HepG2 (cell line): ENCODE measurements at regions not wholly inside any gene's neighbourhood (a gene's known extent, or its start where the extent isn't known, plus 50 kb on each side); places are given as distances from the start of the nearest gene placed in this dataset.

Experiments used
- ATAC-seq: fragments of 200-7000 bp; cut with Tn5 transposase; 3 replicates; pipeline ENCODE4 v1.9.1; 2020; ENCODE audit warnings: mild to moderate bottlenecking, moderate library complexity
- BruUV-seq: library from RNA; stranded (reverse); fragments of 400-500 nt; replicated peaks from 2 replicates; lab custom pipeline; 2021; lab: Mats Ljungman, UMichigan
- CTCF ChIA-PET: fragments of 300-600 bp; formaldehyde crosslinking; extraction: SDS; loops from one replicate; lab custom pipeline; 2021; ENCODE audit warnings: low total read pairs, inconsistent platforms, low intra/inter-chr PET ratio; lab: Yijun Ruan, JAX
- POLR2A ChIA-PET: fragments of 350-600 bp; sonication (Branson Sonifier 250); formaldehyde crosslinking; loops from one replicate; lab custom pipeline; 2020; ENCODE audit warnings: antibody characterized with exemption, inconsistent platforms; lab: Yijun Ruan, JAX
- DNase-seq: peaks from one replicate; pipeline ENCODE4 v3.0.0-alpha.2; 2015; ENCODE audit warnings: low spot score
- FAIRE-seq: peaks from 3 replicates; lab custom pipeline; 2011; peaks lifted over from hg19 to GRCh38; lab: Jason Lieb, UNC
- H2AFZ ChIP-seq: one replicate; pipeline ENCODE4 v1.6.1; 2011; ENCODE audit warnings: low read length, inconsistent platforms
- H3K27ac ChIP-seq: fragments of 300-600 bp; 3 replicates; pipeline ENCODE4 v1.8.0; 2011; ENCODE audit warnings: mixed run types, mild to moderate bottlenecking, mixed read lengths, low read length, inconsistent platforms; ENCODE audit not compliant: insufficient read depth; ENCODE audit errors: extremely low read length
- H3K27me3 ChIP-seq, 2 experiments: fragments of 200-600 bp in 1 of 2; 2 replicates in 1 of 2; 3 replicates in 1 of 2; pipeline versions ENCODE4 v1.6.0 to v1.8.0; 2011; ENCODE audit warnings: low read length in 2 of 2, mild to moderate bottlenecking in 2 of 2, moderate library complexity in 2 of 2, inconsistent platforms in 1 of 2; ENCODE audit not compliant: insufficient read depth in 2 of 2, control insufficient read depth in 1 of 2
- H3K36me3 ChIP-seq, 2 experiments: fragments of 200-600 bp in 1 of 2; replicated peaks in 1 of 2; 2 replicates in 1 of 2; 3 replicates in 1 of 2; pipeline versions ENCODE4 v1.5.1 to v1.8.0; 2011; ENCODE audit warnings: low read length in 2 of 2, inconsistent platforms in 1 of 2; ENCODE audit not compliant: insufficient read depth in 2 of 2, control insufficient read depth in 1 of 2
- H3K4me1 ChIP-seq: 2 replicates; pipeline ENCODE4 v1.5.1; 2012; ENCODE audit warnings: low read length, inconsistent platforms; ENCODE audit not compliant: insufficient read depth
- H3K4me2 ChIP-seq: 2 replicates; pipeline ENCODE4 v1.6.0; 2011; ENCODE audit warnings: low read depth, low read length, inconsistent platforms
- H3K4me3 ChIP-seq, 3 experiments: fragments of 200-600 bp in 1 of 3; sonication (generic), shearing (Covaris generic) in 1 of 3; replicated peaks in 1 of 3; 2 replicates each; pipeline ENCODE4 v1.5.1; 2011 to 2016; ENCODE audit warnings: low read length in 3 of 3, inconsistent platforms in 2 of 3, low read depth in 2 of 3, mild to moderate bottlenecking in 2 of 3, control low read depth in 1 of 3, mixed read lengths in 1 of 3; ENCODE audit not compliant: insufficient read depth in 1 of 3
- H3K79me2 ChIP-seq: one replicate; pipeline ENCODE4 v1.6.1; 2011; ENCODE audit warnings: low read length, inconsistent platforms; ENCODE audit not compliant: insufficient read depth
- H3K9ac ChIP-seq: 2 replicates; pipeline ENCODE4 v1.6.0; 2011; ENCODE audit warnings: mild to moderate bottlenecking, low read depth, low read length, inconsistent platforms; ENCODE audit not compliant: insufficient read depth
- H3K9me3 ChIP-seq: 2 replicates; pipeline ENCODE4 v1.5.1; 2012; ENCODE audit warnings: mild to moderate bottlenecking, low read length
- H4K20me1 ChIP-seq: 2 replicates; pipeline ENCODE4 v1.6.0; 2011; ENCODE audit warnings: inconsistent platforms, mild to moderate bottlenecking, low read length, moderate library complexity; ENCODE audit not compliant: insufficient read depth
- CENPX ChIP-seq: sonication (generic); formaldehyde crosslinking; IDR thresholded peaks from 2 replicates; pipeline ENCODE4 v1.9.0; 2021; ENCODE audit warnings: mild to moderate bottlenecking, missing genetic modification reagents, moderate library complexity
- DNMT1 ChIP-seq: sonication (generic); formaldehyde crosslinking; IDR thresholded peaks from 2 replicates; pipeline ENCODE4 v1.5.1; 2020; ENCODE audit warnings: mild to moderate bottlenecking, missing genetic modification reagents
- MIXL1 ChIP-seq: IDR thresholded peaks from 2 replicates; pipeline ENCODE4 v1.6.1; 2016
- NFKBIZ ChIP-seq: IDR thresholded peaks from 2 replicates; pipeline ENCODE4 v1.6.1; 2018; ENCODE audit warnings: missing genetic modification reagents, missing compliant biosample characterization
- SRSF1 ChIP-seq: fragments of 200-400 bp; formaldehyde crosslinking; optimal IDR thresholded peaks from 2 replicates; pipeline ENCODE3; 2017; ENCODE audit warnings: mild to moderate bottlenecking, low read depth, low read length, moderate library complexity
- TFAP4 ChIP-seq: sonication (generic); IDR thresholded peaks from 2 replicates; pipeline ENCODE4 v1.6.1; 2016; ENCODE audit warnings: low read depth, borderline replicate concordance
- USF2 ChIP-seq, 2 experiments: sonication (generic) in 1 of 2; formaldehyde crosslinking in 1 of 2; IDR thresholded peaks; 2 replicates each; pipeline versions ENCODE4 v1.5.1 to v1.6.1; 2011 to 2020; ENCODE audit warnings: borderline replicate concordance in 1 of 2, low read depth in 1 of 2, low read length in 1 of 2, mild to moderate bottlenecking in 1 of 2, missing genetic modification reagents in 1 of 2, moderate library complexity in 1 of 2
- YEATS2 ChIP-seq: sonication (generic); formaldehyde crosslinking; IDR thresholded peaks from 2 replicates; pipeline ENCODE4 v1.4.0; 2020; ENCODE audit warnings: missing genetic modification reagents, borderline replicate concordance
- ZBTB39 ChIP-seq: sonication (generic); formaldehyde crosslinking; IDR thresholded peaks from 2 replicates; pipeline ENCODE4 v1.5.0; 2020; ENCODE audit warnings: missing genetic modification reagents
- ZNF567 ChIP-seq: sonication (generic); formaldehyde crosslinking; IDR thresholded peaks from 2 replicates; pipeline ENCODE4 v1.8.1; 2023; ENCODE audit warnings: mild to moderate bottlenecking, missing genetic modification reagents, borderline replicate concordance
- ZNF749 ChIP-seq: sonication (generic); formaldehyde crosslinking; IDR thresholded peaks from 2 replicates; pipeline ENCODE4 v1.8.0; 2022; ENCODE audit warnings: mild to moderate bottlenecking, missing genetic modification reagents, moderate library complexity, borderline replicate concordance
- WGBS: methylation state at CpG from one replicate; pipeline ENCODE4 v1.1.6; 2017; ENCODE audit warnings: low lambda C conversion rate; 5-methylcytosine and 5-hydroxymethylcytosine counted together
- in situ Hi-C: cut with HindIII; loops from 2 replicates; pipeline ENCODE4 v1.10.0; 2017; ENCODE audit warnings: low pct_unique_long_range_greater_than_20kb; ENCODE audit not compliant: extremely low pct_ligation_motif_present
- intact Hi-C: fragments of 100-400 bp; cut with micrococcal nuclease; formaldehyde crosslinking; loops from one replicate; pipeline ENCODE4 v1.10.0; 2022; ENCODE audit not compliant: unreplicated experiment

GRCh38 chr7:16265863-16266458, 155.4 kb downstream of the CRPPA start:
- intact Hi-C loops, result no loop called here
- Histone ChIP-seq H3K27me3 (no peaks in the 10 kb centered on the region), H3K79me2 (no peaks in the 10 kb centered on the region), H3K36me3 (no peaks in the 10 kb centered on the region), H3K4me1 (no peaks in the 10 kb centered on the region), H3K9ac (no peak overlapping the region), H3K4me2 (no peak overlapping the region), H4K20me1 (no peaks in the 10 kb centered on the region), H3K4me3 (no peak overlapping the region), H2AFZ (no peak overlapping the region), H3K27ac (no peak overlapping the region), H3K9me3 (no peaks in the 10 kb centered on the region)
- ChIA-PET POLR2A (no interaction called here), CTCF (no interaction called here)
- in situ Hi-C loops, result no loop called here
- ATAC-seq, result no peak
- BruUV-seq, result no TSS peak
- DNase-seq, result no peak
- no peak for FAIRE-seq
- 44% methylated on average over 3 of the region's 3 CpGs for WGBS
- TF ChIP-seq YEATS2 (CRISPR knock-in tag) (no peak), CENPX (CRISPR knock-in tag) (no peak), MIXL1 (CRISPR knock-in tag) (no peak), USF2 (IDR thresholded peaks at IDR 0.05; ENCODE audit: low read depth, low read length) (no peak), USF2 (CRISPR knock-in tag; IDR thresholded peaks at IDR 0.05; ENCODE audit: borderline replicate concordance) (no peak), DNMT1 (CRISPR knock-in tag) (no peak), ZNF749 (no peak), SRSF1 (no peak), ZNF567 (no peak), NFKBIZ (CRISPR knock-in tag) (no peak), ZBTB39 (CRISPR knock-in tag) (no peak), TFAP4 (no peak)
